PFSK-1 (cell line): ENCODE measurements at regions not wholly inside any gene's neighbourhood (a gene's known extent, or its start where the extent isn't known, plus 50 kb on each side); places are given as distances from the start of the nearest gene placed in this dataset.

Source experiments
- FOXP2 ChIP-seq: optimal IDR thresholded peaks from 2 replicates; pipeline ENCODE3; 2011; ENCODE audit warnings: borderline replicate concordance, control low read depth, inconsistent platforms; ENCODE audit not compliant: insufficient read depth; ENCODE audit errors: extremely low read length, extremely low read depth
- POLR2AphosphoS5 ChIP-seq: IDR thresholded peaks from 2 replicates; pipeline ENCODE4 v1.6.1; 2012; ENCODE audit warnings: low read depth, mild to moderate bottlenecking, control low read depth, low read length, moderate library complexity
- REST ChIP-seq, 2 experiments: IDR thresholded peaks; 2 replicates each; pipeline versions ENCODE4 v1.6.1 to v1.8.0; 2011 to 2012; ENCODE audit warnings: low read depth in 2 of 2, low read length in 2 of 2, control low read depth in 1 of 2, inconsistent platforms in 1 of 2, mild to moderate bottlenecking in 1 of 2, moderate library complexity in 1 of 2; ENCODE audit not compliant: insufficient read depth in 1 of 2
- SIN3A ChIP-seq: IDR thresholded peaks from 2 replicates; pipeline ENCODE4 v1.6.1; 2012; ENCODE audit warnings: mild to moderate bottlenecking, low read length, moderate library complexity, borderline replicate concordance; ENCODE audit not compliant: insufficient read depth
- TAF1 ChIP-seq: IDR thresholded peaks from 2 replicates; pipeline ENCODE4 v1.6.1; 2012; ENCODE audit warnings: low read length, control low read depth, borderline replicate concordance; ENCODE audit not compliant: insufficient read depth

DNA sequence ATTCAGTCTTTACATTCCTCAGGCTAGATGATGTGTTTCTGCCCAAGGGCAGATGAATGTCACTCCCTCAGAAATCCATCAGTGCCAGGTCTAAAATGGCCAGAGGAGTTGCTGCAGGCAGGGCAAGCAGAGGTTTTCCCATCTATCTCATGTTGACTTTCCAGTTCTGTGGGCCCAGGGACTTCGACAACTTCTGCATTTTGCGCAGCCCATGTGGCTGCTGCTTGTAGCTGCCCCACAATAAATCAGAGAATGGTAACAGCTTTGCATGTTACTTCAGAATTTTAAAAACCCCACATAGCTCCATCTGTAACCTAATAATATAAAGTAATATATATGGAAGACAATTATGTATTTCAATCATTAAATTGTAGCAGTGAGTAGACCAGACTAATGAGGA lies 1367.7 kb upstream of the AGA start:
- TF ChIP-seq SIN3A (no peak), REST (IDR thresholded peaks at IDR 0.05; ENCODE audit: insufficient read depth in 1 of 2, low read depth in 2 of 2, low read length in 2 of 2) (no peak), FOXP2 (no peak), TAF1 (no peak), POLR2AphosphoS5 (no peak)

- TF ChIP-seq TAF1, result no peak
- TF ChIP-seq SIN3A, result no peak
- no peak for TF ChIP-seq POLR2AphosphoS5
Measured at GRCh38 chr4:178811356-178811755, 1369.1 kb upstream of the AGA start.

GRCh38 chr4:178812866-178813265 lies 1370.6 kb upstream of the AGA start:
- no peak for TF ChIP-seq REST (IDR thresholded peaks at IDR 0.05; ENCODE audit: insufficient read depth in 1 of 2, low read depth in 2 of 2, low read length in 2 of 2)
- TF ChIP-seq FOXP2, result no peak
- TF ChIP-seq TAF1, result no peak
- TF ChIP-seq POLR2AphosphoS5, result no peak
- TF ChIP-seq SIN3A, result no peak

- TF ChIP-seq TAF1, result no peak
- TF ChIP-seq POLR2AphosphoS5, result no peak
- no peak for TF ChIP-seq REST (IDR thresholded peaks at IDR 0.05; ENCODE audit: insufficient read depth in 1 of 2, low read depth in 2 of 2, low read length in 2 of 2)
- TF ChIP-seq SIN3A, result no peak
- no peak for TF ChIP-seq FOXP2
Measured at GRCh38 chr4:178814908-178815307, 1372.7 kb upstream of the AGA start.

- no peak for TF ChIP-seq POLR2AphosphoS5
- no peak for TF ChIP-seq REST (IDR thresholded peaks at IDR 0.05; ENCODE audit: insufficient read depth in 1 of 2, low read depth in 2 of 2, low read length in 2 of 2)
- no peak for TF ChIP-seq FOXP2
- TF ChIP-seq TAF1, result no peak
- no peak for TF ChIP-seq SIN3A
Measured at GRCh38 chr4:178823673-178824295, 1381.5 kb upstream of the AGA start.
